Upper lobe of left lung (tissue), 6 donors: ENCODE measurements at regions not wholly inside any gene's neighbourhood (a gene's known extent, or its start where the extent isn't known, plus 50 kb on each side); places are given as distances from the start of the nearest gene placed in this dataset.

Experiments
- ATAC-seq, 2 donors: fragments of 200-7000 bp; cut with Tn5 transposase; one replicate each; pipeline ENCODE4 v1.9.1; 2022; ENCODE audit warnings: mild to moderate bottlenecking in 2 of 2, moderate library complexity in 2 of 2; ENCODE audit not compliant: low FRiP score in 2 of 2
- DNase-seq, 2 donors: peaks; one replicate each; pipeline ENCODE4 v3.0.0-alpha.2; 2019 to 2020
- H3K27ac ChIP-seq, 4 donors: fragments of 200-600 bp; sonication (generic); one replicate each; pipeline ENCODE4 v1.5.1; 2016 to 2019
- H3K27me3 ChIP-seq, 4 donors: fragments of 200-600 bp; sonication (generic); one replicate each; pipeline ENCODE4 v1.5.1; 2017 to 2019
- H3K36me3 ChIP-seq, 4 donors: fragments of 200-600 bp; sonication (generic); one replicate each; pipeline ENCODE4 v1.5.1; 2016 to 2019
- H3K4me1 ChIP-seq, 4 donors: fragments of 200-600 bp; sonication (generic); one replicate each; pipeline ENCODE4 v1.5.1; 2018 to 2019
- H3K4me3 ChIP-seq, 4 donors: fragments of 200-600 bp; sonication (generic); one replicate each; pipeline ENCODE4 v1.5.1; 2017 to 2019; ENCODE audit warnings: mild to moderate bottlenecking in 2 of 4, moderate library complexity in 1 of 4
- H3K9me3 ChIP-seq, 4 donors: fragments of 200-600 bp; sonication (generic); one replicate each; pipeline ENCODE4 v1.5.1; 2018 to 2019
- EP300 ChIP-seq, 4 donors: sonication (generic); formaldehyde crosslinking; IDR thresholded peaks; one replicate each; pipeline ENCODE4 v1.5.1; 2017; ENCODE audit warnings: antibody characterized with exemption in 4 of 4, control low read depth in 2 of 4
- POLR2A ChIP-seq, 4 donors: fragments of 450-650 bp; IDR thresholded peaks; one replicate each; pipeline ENCODE4 v1.5.1; 2016 to 2017; ENCODE audit warnings: antibody characterized with exemption in 4 of 4, mild to moderate bottlenecking in 2 of 4
- POLR2AphosphoS5 ChIP-seq, 2 donors: sonication (generic); formaldehyde crosslinking; IDR thresholded peaks; one replicate each; pipeline ENCODE4 v1.5.1; 2017; ENCODE audit warnings: antibody characterized with exemption in 2 of 2
- WGBS, 2 donors: methylation state at CpG; one replicate each; pipeline ENCODE4 v1.1.5; 2017 to 2018; 5-methylcytosine and 5-hydroxymethylcytosine counted together
- TF ChIP-seq, protein P1 (sequence below), 6 experiments: fragments of 450-650 bp in 4 of 6; fragments of 200-600 bp in 2 of 6; sonication (generic) in 2 of 6; IDR thresholded peaks; one replicate each; pipeline ENCODE4 v1.5.1; 2016 to 2019; ENCODE audit warnings: antibody characterized with exemption in 6 of 6
- donor health status: DM: no; HTN: no; CAD: no; lungs with moderate emphysema.
- donor health status: DM: no; HTN: yes; CAD: no; lungs with severe emphysema.

DNA sequence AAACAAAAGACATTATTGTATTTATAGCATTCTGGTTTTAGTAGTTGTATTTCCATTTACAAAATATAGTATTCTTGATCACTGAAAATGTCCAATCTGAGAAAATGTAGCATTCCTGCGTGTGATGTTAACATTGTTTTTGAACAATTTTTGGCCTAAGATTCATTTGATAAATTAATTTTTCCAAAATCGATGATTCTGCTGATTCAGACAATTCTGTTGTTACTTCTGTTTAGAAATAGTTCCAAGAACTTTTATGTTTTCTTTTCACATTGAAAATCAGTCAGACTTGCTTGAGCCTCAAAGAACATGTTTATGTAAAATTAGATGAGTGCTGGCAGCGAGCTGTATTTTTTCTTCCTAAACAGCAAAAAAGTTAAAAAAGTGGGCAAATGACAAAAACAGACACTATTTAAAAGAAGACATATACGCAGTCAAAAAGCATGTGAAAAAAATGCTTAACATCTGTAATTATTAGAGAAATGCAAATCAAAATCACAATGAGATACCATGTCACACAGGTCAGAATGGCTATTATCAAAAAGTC, 804.5 kb upstream of the MIR17HG start:
- DNase-seq = no peak
- Histone ChIP-seq H3K4me3 (no peak overlapping the region), H3K27ac (no peak overlapping the region), H3K27me3 (no peaks in the 10 kb centered on the region), H3K9me3 (peaks cover 0 to 15% (median 6%) of the 10 kb centered on the region in 4 donors), H3K4me1 (no peaks in the 10 kb centered on the region), H3K36me3 (no peaks in the 10 kb centered on the region)
- WGBS, 2 donors = 68 to 71% methylated on average over 4 of the region's 4 CpGs
- ATAC-seq = no peak
- TF ChIP-seq, protein P1, sequence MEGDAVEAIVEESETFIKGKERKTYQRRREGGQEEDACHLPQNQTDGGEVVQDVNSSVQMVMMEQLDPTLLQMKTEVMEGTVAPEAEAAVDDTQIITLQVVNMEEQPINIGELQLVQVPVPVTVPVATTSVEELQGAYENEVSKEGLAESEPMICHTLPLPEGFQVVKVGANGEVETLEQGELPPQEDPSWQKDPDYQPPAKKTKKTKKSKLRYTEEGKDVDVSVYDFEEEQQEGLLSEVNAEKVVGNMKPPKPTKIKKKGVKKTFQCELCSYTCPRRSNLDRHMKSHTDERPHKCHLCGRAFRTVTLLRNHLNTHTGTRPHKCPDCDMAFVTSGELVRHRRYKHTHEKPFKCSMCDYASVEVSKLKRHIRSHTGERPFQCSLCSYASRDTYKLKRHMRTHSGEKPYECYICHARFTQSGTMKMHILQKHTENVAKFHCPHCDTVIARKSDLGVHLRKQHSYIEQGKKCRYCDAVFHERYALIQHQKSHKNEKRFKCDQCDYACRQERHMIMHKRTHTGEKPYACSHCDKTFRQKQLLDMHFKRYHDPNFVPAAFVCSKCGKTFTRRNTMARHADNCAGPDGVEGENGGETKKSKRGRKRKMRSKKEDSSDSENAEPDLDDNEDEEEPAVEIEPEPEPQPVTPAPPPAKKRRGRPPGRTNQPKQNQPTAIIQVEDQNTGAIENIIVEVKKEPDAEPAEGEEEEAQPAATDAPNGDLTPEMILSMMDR (IDR thresholded peaks at IDR 0.05) = no peak
- no peak for TF ChIP-seq POLR2A (IDR thresholded peaks at IDR 0.05)

DNA sequence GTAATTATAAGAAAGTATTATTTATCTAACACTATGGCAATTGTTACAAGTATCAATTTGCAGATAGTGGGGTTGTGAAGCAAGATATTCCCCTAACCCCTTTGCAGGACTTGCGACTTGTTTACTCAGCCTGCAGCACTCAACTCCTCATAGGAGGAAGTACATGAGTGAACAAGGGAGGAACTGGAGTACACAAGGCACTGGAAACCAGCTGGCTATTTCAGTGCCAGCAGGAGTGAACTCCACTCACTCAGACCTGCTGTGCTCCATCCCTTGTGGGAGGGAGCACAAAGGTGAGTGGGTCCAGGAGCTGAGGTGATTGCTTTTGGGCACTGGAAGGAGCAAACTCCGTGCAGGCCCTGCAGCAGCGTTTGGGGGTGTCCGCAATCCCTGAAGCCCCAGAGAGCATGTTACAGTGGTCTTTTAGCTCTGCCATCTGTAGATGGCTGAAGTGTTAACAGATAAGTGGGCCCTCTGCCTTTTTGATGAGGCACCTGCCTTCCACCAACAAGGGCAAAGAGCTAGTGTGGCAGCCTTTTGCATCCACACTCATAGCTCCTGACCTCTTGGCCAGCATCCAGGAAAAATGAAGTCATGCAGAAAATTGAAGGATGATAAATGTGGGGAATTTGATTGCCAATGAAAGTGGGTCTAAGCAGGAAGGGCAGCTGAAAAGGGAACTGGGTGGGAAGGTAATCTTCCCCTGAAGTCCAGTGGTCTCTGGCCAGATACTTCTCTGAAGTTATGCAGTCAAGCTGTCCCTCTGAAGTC, 802.2 kb upstream of the MIR17HG start:
- WGBS, 2 donors = 81 to 90% methylated on average over 2 to 4 of the region's 4 CpGs
- DNase-seq = no peak
- Histone ChIP-seq H3K36me3 (no peaks in the 10 kb centered on the region), H3K27me3 (no peaks in the 10 kb centered on the region), H3K27ac (no peak overlapping the region), H3K4me1 (no peaks in the 10 kb centered on the region), H3K9me3 (peaks cover 0 to 15% (median 6%) of the 10 kb centered on the region in 4 donors), H3K4me3 (no peak overlapping the region)
- no peak for ATAC-seq
- TF ChIP-seq POLR2A (IDR thresholded peaks at IDR 0.05) (no peak), EP300 (IDR thresholded peaks at IDR 0.05) (no peak)
- TF ChIP-seq, protein P1 (IDR thresholded peaks at IDR 0.05) = no peak

DNA sequence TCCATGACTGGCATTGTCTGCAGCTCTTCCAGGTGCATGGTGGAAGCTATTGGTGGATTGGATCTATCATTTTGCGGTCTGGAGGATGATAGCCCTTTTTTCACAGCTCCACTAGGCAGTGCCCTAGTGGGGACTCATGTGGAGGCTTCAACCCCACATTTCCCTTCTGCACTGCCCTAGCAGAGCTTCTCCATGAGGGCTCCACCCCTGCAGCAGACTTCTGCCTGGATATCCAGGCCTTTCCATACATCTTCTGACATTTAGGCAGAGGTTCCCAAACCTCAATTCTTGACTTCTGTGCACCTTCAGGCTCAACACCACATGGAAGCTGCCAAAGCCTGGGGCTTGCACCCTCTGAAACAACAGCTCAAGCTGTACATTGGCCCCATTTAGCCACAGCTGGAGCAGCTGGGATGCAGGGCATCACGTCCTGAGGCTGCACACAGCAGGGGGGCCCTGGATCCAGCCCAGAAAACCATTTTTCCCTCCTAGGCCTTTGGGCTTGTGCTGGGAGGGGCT, 800.2 kb upstream of the MIR17HG start:
- no peak for TF ChIP-seq EP300 (IDR thresholded peaks at IDR 0.05)
- TF ChIP-seq POLR2A (IDR thresholded peaks at IDR 0.05) = no peak
- no peak for TF ChIP-seq POLR2AphosphoS5 (IDR thresholded peaks at IDR 0.05)
- TF ChIP-seq, protein P1 (IDR thresholded peaks at IDR 0.05) = no peak
- H3K4me3 ChIP-seq = no peak overlapping the region
- ATAC-seq (no peak), DNase-seq (no peak)
- H3K36me3 ChIP-seq = no peaks in the 10 kb centered on the region
- 78 to 100% methylated on average over 1 to 2 of the region's 2 CpGs for WGBS, 2 donors
- H3K9me3 ChIP-seq = peaks cover 0 to 15% (median 6%) of the 10 kb centered on the region in 4 donors
- no peaks in the 10 kb centered on the region for H3K27me3 ChIP-seq
- H3K27ac ChIP-seq = no peak overlapping the region
- no peaks in the 10 kb centered on the region for H3K4me1 ChIP-seq

DNA sequence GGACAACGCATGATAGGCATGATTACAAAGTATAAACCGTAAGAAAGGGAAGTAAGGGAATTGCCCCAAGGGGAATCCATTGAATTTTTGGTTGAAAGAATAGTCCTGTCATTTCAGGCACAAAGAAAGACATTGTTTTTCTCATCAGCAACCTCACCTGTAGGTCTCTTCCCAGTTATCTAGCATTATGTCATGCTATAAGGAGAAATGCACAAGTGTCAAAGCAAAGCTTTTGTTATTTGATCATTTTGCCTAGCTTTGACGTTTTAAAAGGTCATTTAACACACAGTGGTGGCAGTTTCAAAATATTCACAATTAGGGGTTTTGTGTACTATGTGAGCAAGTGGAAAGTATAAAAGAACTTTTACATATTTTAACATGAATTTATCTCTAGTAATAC, 796.2 kb upstream of the MIR17HG start:
- Histone ChIP-seq H3K27ac (no peak overlapping the region), H3K4me3 (no peak overlapping the region), H3K36me3 (no peaks in the 10 kb centered on the region), H3K27me3 (no peaks in the 10 kb centered on the region), H3K4me1 (no peaks in the 10 kb centered on the region), H3K9me3 (peaks cover 0 to 13% (median 6%) of the 10 kb centered on the region in 4 donors)
- TF ChIP-seq, protein P1 (IDR thresholded peaks at IDR 0.05) = no peak
- TF ChIP-seq POLR2AphosphoS5 (IDR thresholded peaks at IDR 0.05) (no peak), POLR2A (IDR thresholded peaks at IDR 0.05) (no peak), EP300 (IDR thresholded peaks at IDR 0.05) (no peak)
- 83 to 85% methylated on average over 3 of the region's 3 CpGs for WGBS, 2 donors
- DNase-seq (no peak), ATAC-seq (no peak)
